Karpas-422 (cell line): ENCODE measurements at regions not wholly inside any gene's neighbourhood (a gene's known extent, or its start where the extent isn't known, plus 50 kb on each side); places are given as distances from the start of the nearest gene placed in this dataset.
"Not testable (repeated sequence)": the region's sequence is repeated elsewhere in the genome, so short reads cannot be mapped to it uniquely, and the experiment has no call there.

ENCODE experiments used
- DNase-seq: peaks from one replicate; pipeline ENCODE4 v3.0.0-alpha.2; 2015
- H2AFZ ChIP-seq: fragments of 200-600 bp; sonication (generic); 2 replicates; pipeline ENCODE4 v1.6.1; 2014; ENCODE audit warnings: antibody characterized with exemption, low read length, mixed read lengths
- H3K27ac ChIP-seq: fragments of 200-600 bp; sonication (generic); 2 replicates; pipeline ENCODE4 v1.5.1; 2014; ENCODE audit warnings: mild to moderate bottlenecking, low read length, moderate library complexity
- H3K27me3 ChIP-seq: fragments of 200-600 bp; sonication (generic); 2 replicates; pipeline ENCODE4 v1.6.1; 2014; ENCODE audit warnings: low read length, mixed read lengths
- H3K36me3 ChIP-seq: fragments of 200-600 bp; sonication (generic); 2 replicates; pipeline ENCODE4 v1.6.1; 2014; ENCODE audit warnings: low read length, mixed read lengths; ENCODE audit not compliant: insufficient read depth
- H3K4me1 ChIP-seq: fragments of 200-600 bp; sonication (generic); 2 replicates; pipeline ENCODE4 v1.6.1; 2014; ENCODE audit warnings: mild to moderate bottlenecking, low read length, mixed read lengths
- H3K4me2 ChIP-seq: fragments of 200-600 bp; sonication (generic); 2 replicates; pipeline ENCODE4 v1.6.1; 2014; ENCODE audit warnings: low read length, low read depth, mild to moderate bottlenecking; ENCODE audit not compliant: poor library complexity, severe bottlenecking
- H3K4me3 ChIP-seq: fragments of 200-600 bp; sonication (generic); 2 replicates; pipeline ENCODE4 v1.5.1; 2014; ENCODE audit warnings: mild to moderate bottlenecking, antibody characterized with exemption, low read length, mixed read lengths
- H3K79me2 ChIP-seq: fragments of 200-600 bp; sonication (generic); 2 replicates; pipeline ENCODE4 v1.6.1; 2014; ENCODE audit warnings: mild to moderate bottlenecking, low read length, mixed read lengths
- H3K9ac ChIP-seq: fragments of 200-600 bp; sonication (generic); 2 replicates; pipeline ENCODE4 v1.6.0; 2014; ENCODE audit warnings: low read length
- H3K9me2 ChIP-seq: fragments of 200-600 bp; sonication (generic), shearing (Covaris generic); replicated peaks from 2 replicates; pipeline ENCODE4 v1.6.0; 2014; ENCODE audit warnings: mild to moderate bottlenecking, low read length, moderate library complexity; ENCODE audit not compliant: insufficient read depth
- H3K9me3 ChIP-seq: fragments of 300-700, 200-600 bp; sonication (generic); 2 replicates; pipeline ENCODE4 v1.6.1; 2014; ENCODE audit warnings: low read length, mixed read lengths
- H4K20me1 ChIP-seq: fragments of 200-600 bp; sonication (generic); 2 replicates; pipeline ENCODE4 v1.6.1; 2014; ENCODE audit warnings: mild to moderate bottlenecking, antibody characterized with exemption, low read length, low read depth; ENCODE audit not compliant: insufficient read depth

DNA sequence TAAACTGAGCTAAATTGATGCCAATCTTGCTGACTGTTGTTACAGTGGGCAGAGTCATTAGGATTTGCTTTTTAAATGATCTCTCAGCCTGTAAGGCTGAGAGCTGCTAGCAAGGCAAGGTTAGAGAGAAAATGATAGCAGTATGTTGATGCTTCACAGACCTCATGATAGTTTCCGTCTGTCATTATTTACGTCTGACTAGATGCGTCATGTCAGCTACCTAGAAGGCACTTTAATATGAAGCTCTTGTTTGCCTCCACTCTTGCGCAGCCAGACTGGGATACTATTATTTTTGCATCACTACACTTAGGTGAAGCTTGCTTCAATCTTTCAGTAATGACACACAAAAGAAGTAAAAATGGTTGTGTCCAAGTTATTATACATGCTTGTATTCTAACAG lies 313.8 kb downstream of the LNPK start:
- Histone ChIP-seq H3K9me2 (no peaks in the 10 kb centered on the region), H3K4me3 (no peak overlapping the region), H3K4me2 (no peak overlapping the region), H3K79me2 (no peaks in the 10 kb centered on the region), H2AFZ (no peak overlapping the region), H3K9ac (no peak overlapping the region), H3K27ac (no peak overlapping the region), H3K4me1 (no peaks in the 10 kb centered on the region), H3K36me3 (no peaks in the 10 kb centered on the region), H3K27me3 (no peaks in the 10 kb centered on the region), H3K9me3 (no peaks in the 10 kb centered on the region), H4K20me1 (no peaks in the 10 kb centered on the region)
- DNase-seq: no peak

GRCh38 chr2:175687465-175687864 lies 314.6 kb downstream of the LNPK start:
- Histone ChIP-seq H2AFZ (no peak overlapping the region), H3K9me3 (no peaks in the 10 kb centered on the region), H3K4me1 (no peaks in the 10 kb centered on the region), H3K9ac (no peak overlapping the region), H3K9me2 (no peaks in the 10 kb centered on the region), H3K27me3 (no peaks in the 10 kb centered on the region), H3K79me2 (no peaks in the 10 kb centered on the region), H3K4me3 (no peak overlapping the region), H3K27ac (no peak overlapping the region), H3K36me3 (no peaks in the 10 kb centered on the region), H3K4me2 (no peak overlapping the region), H4K20me1 (no peaks in the 10 kb centered on the region)
- no peak for DNase-seq

- H3K27ac ChIP-seq: no peak overlapping the region
- DNase-seq: no peak
- H3K27me3 ChIP-seq: no peaks in the 10 kb centered on the region
- H3K4me3 ChIP-seq: no peak overlapping the region
- H3K9ac ChIP-seq: no peak overlapping the region
- H3K9me2 ChIP-seq: no peaks in the 10 kb centered on the region
- no peaks in the 10 kb centered on the region for H3K79me2 ChIP-seq
- H3K36me3 ChIP-seq: no peaks in the 10 kb centered on the region
- no peaks in the 10 kb centered on the region for H4K20me1 ChIP-seq
- no peaks in the 10 kb centered on the region for H3K9me3 ChIP-seq
- H3K4me2 ChIP-seq: no peak overlapping the region
- no peak overlapping the region for H2AFZ ChIP-seq
- no peaks in the 10 kb centered on the region for H3K4me1 ChIP-seq
Measured at GRCh38 chr2:175686002-175686401, 316.1 kb downstream of the LNPK start.

DNA sequence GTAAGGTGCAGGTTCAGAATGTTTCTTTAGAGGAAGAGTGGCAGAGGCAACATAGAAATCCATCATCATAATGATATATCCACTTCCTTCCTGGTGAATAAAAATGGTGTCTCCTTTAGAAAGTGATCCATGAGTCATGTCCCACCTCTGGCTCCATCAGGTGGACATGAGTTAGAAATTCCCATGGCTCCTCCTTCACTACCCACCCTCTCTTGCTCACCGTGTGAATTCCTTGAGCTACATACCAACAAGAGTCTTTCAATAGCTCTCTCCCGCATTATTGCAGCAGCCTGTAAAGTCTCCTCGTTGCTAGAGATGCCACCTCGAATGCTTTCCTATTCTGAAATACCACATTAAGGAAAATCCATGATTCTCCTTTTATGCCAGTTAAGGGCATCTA lies 317.6 kb downstream of the LNPK start:
- no peak for DNase-seq
- Histone ChIP-seq H3K4me1 (no peaks in the 10 kb centered on the region), H2AFZ (no peak overlapping the region), H3K9me2 (no peaks in the 10 kb centered on the region), H3K4me2 (no peak overlapping the region), H3K36me3 (no peaks in the 10 kb centered on the region), H4K20me1 (no peaks in the 10 kb centered on the region), H3K4me3 (no peak overlapping the region), H3K27ac (no peak overlapping the region), H3K79me2 (no peaks in the 10 kb centered on the region), H3K27me3 (no peaks in the 10 kb centered on the region), H3K9me3 (no peaks in the 10 kb centered on the region), H3K9ac (no peak overlapping the region)

- no peaks in the 10 kb centered on the region for H3K4me1 ChIP-seq
- no peaks in the 10 kb centered on the region for H4K20me1 ChIP-seq
- H3K79me2 ChIP-seq: no peaks in the 10 kb centered on the region
- H3K27ac ChIP-seq: no peak overlapping the region
- no peak overlapping the region for H2AFZ ChIP-seq
- H3K9ac ChIP-seq: no peak overlapping the region
- no peaks in the 10 kb centered on the region for H3K9me2 ChIP-seq
- DNase-seq: no peak
- no peaks in the 10 kb centered on the region for H3K27me3 ChIP-seq
- no peak overlapping the region for H3K4me3 ChIP-seq
- H3K9me3 ChIP-seq: no peaks in the 10 kb centered on the region
- no peaks in the 10 kb centered on the region for H3K36me3 ChIP-seq
- no peak overlapping the region for H3K4me2 ChIP-seq
Measured at GRCh38 chr2:175679728-175680127, 322.3 kb downstream of the LNPK start.

DNA sequence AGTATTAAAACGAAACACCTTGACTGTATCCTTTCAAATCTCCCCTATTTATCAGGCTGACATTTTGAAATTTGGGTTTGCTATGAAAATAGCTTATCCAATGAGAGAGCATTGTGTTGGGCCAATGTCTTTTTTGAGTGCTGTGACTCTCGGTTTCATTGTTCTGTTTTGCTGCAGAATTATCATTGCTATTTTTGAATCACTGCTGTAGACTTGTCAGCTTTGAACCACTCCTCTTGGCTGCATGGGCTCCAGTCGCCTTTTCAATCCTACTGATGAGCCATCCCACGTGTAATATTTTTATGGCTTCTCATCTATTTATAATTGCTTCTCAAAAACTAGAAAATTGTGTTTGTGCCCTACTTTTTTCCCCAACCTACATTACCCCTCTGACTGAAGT lies 322.8 kb downstream of the LNPK start:
- Histone ChIP-seq H2AFZ (no peak overlapping the region), H3K9ac (no peak overlapping the region), H3K36me3 (no peaks in the 10 kb centered on the region), H3K4me1 (no peaks in the 10 kb centered on the region), H3K27me3 (no peaks in the 10 kb centered on the region), H3K79me2 (no peaks in the 10 kb centered on the region), H3K9me3 (no peaks in the 10 kb centered on the region), H3K4me2 (no peak overlapping the region), H3K27ac (no peak overlapping the region), H3K9me2 (no peaks in the 10 kb centered on the region), H4K20me1 (no peaks in the 10 kb centered on the region), H3K4me3 (no peak overlapping the region)
- DNase-seq: no peak

DNA sequence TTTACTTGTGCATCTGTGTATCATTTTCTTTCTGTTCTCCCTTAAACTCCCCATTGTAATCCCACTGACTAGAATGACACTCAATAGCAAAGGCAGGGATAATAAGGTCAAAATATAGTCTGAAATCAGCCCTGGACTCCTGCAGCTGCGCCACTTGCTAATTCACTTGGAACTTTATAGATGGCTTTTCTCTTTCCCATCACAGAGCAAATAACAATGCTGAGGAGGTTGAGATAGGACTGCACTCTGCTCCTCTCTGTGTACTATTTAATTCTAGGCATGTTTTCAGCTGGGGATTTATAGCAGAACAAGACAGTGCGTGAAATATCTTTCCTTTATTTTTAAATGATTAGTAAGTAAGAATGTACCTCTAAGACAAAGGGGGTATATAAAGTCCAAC lies 324.2 kb downstream of the LNPK start:
- H3K36me3 ChIP-seq: no peaks in the 10 kb centered on the region
- no peaks in the 10 kb centered on the region for H3K27me3 ChIP-seq
- no peak overlapping the region for H3K27ac ChIP-seq
- H3K4me3 ChIP-seq: no peak overlapping the region
- H4K20me1 ChIP-seq: no peaks in the 10 kb centered on the region
- H3K9me2 ChIP-seq: no peaks in the 10 kb centered on the region
- no peaks in the 10 kb centered on the region for H3K9me3 ChIP-seq
- no peak for DNase-seq
- H3K79me2 ChIP-seq: no peaks in the 10 kb centered on the region
- no peaks in the 10 kb centered on the region for H3K4me1 ChIP-seq
- H3K4me2 ChIP-seq: no peak overlapping the region
- H2AFZ ChIP-seq: no peak overlapping the region
- H3K9ac ChIP-seq: no peak overlapping the region

GRCh38 chr2:175676813-175677212 lies 325.3 kb downstream of the LNPK start:
- H3K79me2 ChIP-seq: no peaks in the 10 kb centered on the region
- H3K27ac ChIP-seq: no peak overlapping the region
- H2AFZ ChIP-seq: no peak overlapping the region
- H3K4me2 ChIP-seq: no peak overlapping the region
- DNase-seq: no peak
- H3K4me1 ChIP-seq: no peaks in the 10 kb centered on the region
- H3K9ac ChIP-seq: no peak overlapping the region
- no peaks in the 10 kb centered on the region for H3K36me3 ChIP-seq
- H3K9me3 ChIP-seq: no peaks in the 10 kb centered on the region
- H3K9me2 ChIP-seq: no peaks in the 10 kb centered on the region
- H3K4me3 ChIP-seq: no peak overlapping the region
- H4K20me1 ChIP-seq: no peaks in the 10 kb centered on the region
- no peaks in the 10 kb centered on the region for H3K27me3 ChIP-seq

DNA sequence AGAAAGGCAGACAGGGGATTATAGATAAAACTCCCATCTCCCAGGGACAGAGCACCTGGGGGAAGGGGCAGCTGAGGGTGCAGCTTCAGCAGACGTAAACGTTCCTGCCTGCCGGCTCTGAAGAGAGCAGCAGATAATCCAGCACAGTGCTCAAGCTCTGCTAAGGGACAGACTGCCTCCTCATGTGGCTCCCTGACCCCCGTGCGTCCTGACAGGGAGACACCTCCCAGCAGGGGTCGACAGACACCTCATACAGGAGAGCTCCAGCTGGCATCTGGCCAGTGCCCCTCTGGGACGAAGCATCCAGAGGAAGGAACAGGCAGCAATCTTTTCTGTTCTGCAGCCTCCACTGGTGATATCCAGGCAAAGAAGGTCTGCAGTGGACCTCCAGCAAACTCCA lies 333.3 kb downstream of the LNPK start:
- not testable (repeated sequence) for H3K9ac ChIP-seq, H3K9me3 ChIP-seq, H2AFZ ChIP-seq, H3K36me3 ChIP-seq, H3K27ac ChIP-seq, H3K4me2 ChIP-seq, H4K20me1 ChIP-seq, DNase-seq, H3K9me2 ChIP-seq, H3K4me3 ChIP-seq, H3K27me3 ChIP-seq, H3K79me2 ChIP-seq, H3K4me1 ChIP-seq
